HG03354 (cell line): ENCODE measurements at regions not wholly inside any gene's neighbourhood (a gene's known extent, or its start where the extent isn't known, plus 50 kb on each side); places are given as distances from the start of the nearest gene placed in this dataset.

Experiments
- ATAC-seq: cut with Tn5 transposase; IDR thresholded peaks from one replicate; pipeline ENCODE4 v1.9.1; 2021; ENCODE audit warnings: mild to moderate bottlenecking; ENCODE audit not compliant: unreplicated experiment, poor library complexity, severe bottlenecking

GRCh38 chr12:30117483-30117882, 333.7 kb upstream of the TMTC1 start:
- ATAC-seq: no peak

GRCh38 chr12:30111719-30112118, 328.0 kb upstream of the TMTC1 start:
- ATAC-seq: no peak

GRCh38 chr12:30110958-30111586, 327.3 kb upstream of the TMTC1 start:
- no peak for ATAC-seq

GRCh38 chr12:30110498-30110897, 326.8 kb upstream of the TMTC1 start:
- ATAC-seq: no peak

GRCh38 chr12:30108666-30109065, 324.9 kb upstream of the TMTC1 start:
- ATAC-seq: no peak

- ATAC-seq: no peak
These were observed 322.6 kb upstream of the TMTC1 start for GRCh38 chr12:30106204-30106965.

- ATAC-seq: no peak
These were observed 321.8 kb upstream of the TMTC1 start for GRCh38 chr12:30105505-30105904.

GRCh38 chr12:30104971-30105370, 321.2 kb upstream of the TMTC1 start:
- ATAC-seq: no peak

GRCh38 chr12:30100741-30101140, 317.0 kb upstream of the TMTC1 start:
- no peak for ATAC-seq

GRCh38 chr12:30098677-30099076, 314.9 kb upstream of the TMTC1 start:
- ATAC-seq: no peak

GRCh38 chr12:30095511-30095910, 311.8 kb upstream of the TMTC1 start:
- ATAC-seq: no peak

GRCh38 chr12:30092983-30093617, 309.4 kb upstream of the TMTC1 start:
- no peak for ATAC-seq

GRCh38 chr12:30090258-30090657, 306.5 kb upstream of the TMTC1 start:
- no peak for ATAC-seq

- no peak for ATAC-seq
These were observed 304.7 kb upstream of the TMTC1 start for GRCh38 chr12:30088259-30088995.

- ATAC-seq: no peak
These were observed 298.6 kb upstream of the TMTC1 start for GRCh38 chr12:30082381-30082780.

GRCh38 chr12:30074916-30075315, 291.2 kb upstream of the TMTC1 start:
- ATAC-seq: no peak

- ATAC-seq: no peak
These were observed 289.1 kb upstream of the TMTC1 start for GRCh38 chr12:30072824-30073223.

- no peak for ATAC-seq
These were observed 283.4 kb upstream of the TMTC1 start for GRCh38 chr12:30067146-30067545.

- no peak for ATAC-seq
These were observed 281.2 kb upstream of the TMTC1 start for GRCh38 chr12:30064906-30065305.

- no peak for ATAC-seq
These were observed 279.7 kb upstream of the TMTC1 start for GRCh38 chr12:30063435-30063945.
